Hepatocyte (in vitro differentiated cells): ENCODE measurements at regions not wholly inside any gene's neighbourhood (a gene's known extent, or its start where the extent isn't known, plus 50 kb on each side); places are given as distances from the start of the nearest gene placed in this dataset.

ENCODE experiments used
- EZH2 ChIP-seq: fragments of 200-600 bp; sonication (generic); IDR thresholded peaks from 2 replicates; pipeline ENCODE4 v1.6.1; 2016; ENCODE audit warnings: antibody characterized with exemption, mild to moderate bottlenecking, borderline replicate concordance
- EZH2phosphoT487 ChIP-seq: fragments of 200-600 bp; sonication (generic); IDR thresholded peaks from one replicate; pipeline ENCODE4 v1.6.1; 2018; ENCODE audit warnings: antibody characterized with exemption, mild to moderate bottlenecking, low read depth, moderate library complexity; ENCODE audit not compliant: unreplicated experiment, severe bottlenecking
- TF ChIP-seq, protein P1 (sequence below): fragments of 200-600 bp; sonication (generic); IDR thresholded peaks from 2 replicates; pipeline ENCODE4 v1.5.1; 2016; ENCODE audit warnings: antibody characterized with exemption, mild to moderate bottlenecking; ENCODE audit not compliant: poor library complexity

GRCh38 chr11:116657842-116658825 is 114.7 kb downstream of the BUD13 start:
- TF ChIP-seq, protein P1, sequence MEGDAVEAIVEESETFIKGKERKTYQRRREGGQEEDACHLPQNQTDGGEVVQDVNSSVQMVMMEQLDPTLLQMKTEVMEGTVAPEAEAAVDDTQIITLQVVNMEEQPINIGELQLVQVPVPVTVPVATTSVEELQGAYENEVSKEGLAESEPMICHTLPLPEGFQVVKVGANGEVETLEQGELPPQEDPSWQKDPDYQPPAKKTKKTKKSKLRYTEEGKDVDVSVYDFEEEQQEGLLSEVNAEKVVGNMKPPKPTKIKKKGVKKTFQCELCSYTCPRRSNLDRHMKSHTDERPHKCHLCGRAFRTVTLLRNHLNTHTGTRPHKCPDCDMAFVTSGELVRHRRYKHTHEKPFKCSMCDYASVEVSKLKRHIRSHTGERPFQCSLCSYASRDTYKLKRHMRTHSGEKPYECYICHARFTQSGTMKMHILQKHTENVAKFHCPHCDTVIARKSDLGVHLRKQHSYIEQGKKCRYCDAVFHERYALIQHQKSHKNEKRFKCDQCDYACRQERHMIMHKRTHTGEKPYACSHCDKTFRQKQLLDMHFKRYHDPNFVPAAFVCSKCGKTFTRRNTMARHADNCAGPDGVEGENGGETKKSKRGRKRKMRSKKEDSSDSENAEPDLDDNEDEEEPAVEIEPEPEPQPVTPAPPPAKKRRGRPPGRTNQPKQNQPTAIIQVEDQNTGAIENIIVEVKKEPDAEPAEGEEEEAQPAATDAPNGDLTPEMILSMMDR, result no peak
- TF ChIP-seq EZH2 (no peak), EZH2phosphoT487 (no peak)
